A673 (cell line): ENCODE measurements at regions not wholly inside any gene's neighbourhood (a gene's known extent, or its start where the extent isn't known, plus 50 kb on each side); places are given as distances from the start of the nearest gene placed in this dataset.

Experiments used
- EZH2 ChIP-seq: fragments of 200-600 bp; sonication (generic); IDR thresholded peaks from 2 replicates; pipeline ENCODE4 v1.6.1; 2017; ENCODE audit warnings: borderline replicate concordance, low read depth, mild to moderate bottlenecking, mixed read lengths, antibody characterized with exemption, low read length; ENCODE audit not compliant: poor library complexity, severe bottlenecking
- TF ChIP-seq, protein P1 (sequence below): fragments of 300-800, 200-600 bp; sonication (generic); conservative IDR thresholded peaks from 2 replicates; pipeline ENCODE4 v1.5.1; 2017; ENCODE audit warnings: low read depth, mild to moderate bottlenecking, antibody characterized with exemption, low read length, moderate library complexity, mixed read lengths

DNA sequence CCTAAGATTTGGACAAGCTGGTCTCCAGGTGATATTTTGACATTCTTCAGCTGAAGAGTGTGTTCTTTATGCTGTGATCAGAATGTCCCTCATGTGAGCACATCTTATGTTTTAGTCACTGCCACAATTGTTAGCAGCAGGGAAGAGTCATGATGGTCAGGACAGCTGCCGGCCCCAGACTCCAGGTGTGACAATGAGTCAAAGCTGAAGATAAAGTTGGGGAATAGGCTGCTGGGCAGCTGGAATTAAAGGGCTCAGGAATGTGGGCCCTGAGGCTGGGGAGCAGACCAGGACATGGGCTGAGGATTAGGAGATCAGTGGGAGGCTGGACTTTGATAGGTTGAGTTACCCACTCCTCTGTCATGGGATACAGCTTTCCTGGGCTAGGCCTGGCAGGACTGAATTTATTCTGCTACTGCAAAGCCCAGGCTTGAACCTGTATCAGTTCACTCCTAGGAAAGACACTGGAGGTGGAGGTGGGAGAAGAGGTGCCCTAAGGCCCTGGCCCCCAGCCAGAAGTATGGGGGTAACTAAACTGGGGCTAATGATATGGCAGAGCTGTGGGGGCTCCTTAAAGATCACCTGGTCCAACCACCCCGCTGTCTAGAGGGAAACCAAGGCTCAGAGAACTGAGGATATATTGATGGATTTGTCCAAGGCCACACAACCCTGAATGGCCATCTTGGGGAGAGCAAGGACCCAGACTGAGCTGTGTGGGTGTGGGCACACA, 119.5 kb downstream of the PJA1 start:
- TF ChIP-seq, protein P1, sequence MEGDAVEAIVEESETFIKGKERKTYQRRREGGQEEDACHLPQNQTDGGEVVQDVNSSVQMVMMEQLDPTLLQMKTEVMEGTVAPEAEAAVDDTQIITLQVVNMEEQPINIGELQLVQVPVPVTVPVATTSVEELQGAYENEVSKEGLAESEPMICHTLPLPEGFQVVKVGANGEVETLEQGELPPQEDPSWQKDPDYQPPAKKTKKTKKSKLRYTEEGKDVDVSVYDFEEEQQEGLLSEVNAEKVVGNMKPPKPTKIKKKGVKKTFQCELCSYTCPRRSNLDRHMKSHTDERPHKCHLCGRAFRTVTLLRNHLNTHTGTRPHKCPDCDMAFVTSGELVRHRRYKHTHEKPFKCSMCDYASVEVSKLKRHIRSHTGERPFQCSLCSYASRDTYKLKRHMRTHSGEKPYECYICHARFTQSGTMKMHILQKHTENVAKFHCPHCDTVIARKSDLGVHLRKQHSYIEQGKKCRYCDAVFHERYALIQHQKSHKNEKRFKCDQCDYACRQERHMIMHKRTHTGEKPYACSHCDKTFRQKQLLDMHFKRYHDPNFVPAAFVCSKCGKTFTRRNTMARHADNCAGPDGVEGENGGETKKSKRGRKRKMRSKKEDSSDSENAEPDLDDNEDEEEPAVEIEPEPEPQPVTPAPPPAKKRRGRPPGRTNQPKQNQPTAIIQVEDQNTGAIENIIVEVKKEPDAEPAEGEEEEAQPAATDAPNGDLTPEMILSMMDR, result no peak
- TF ChIP-seq EZH2, result no peak
